IPS DF 19.7 (cell line): ENCODE measurements at regions not wholly inside any gene's neighbourhood (a gene's known extent, or its start where the extent isn't known, plus 50 kb on each side); places are given as distances from the start of the nearest gene placed in this dataset.

ENCODE experiments used
- DNase-seq: peaks from one replicate; pipeline ENCODE4 v3.0.0-alpha.2; 2013; ENCODE audit warnings: low read depth, low spot score

GRCh38 chr4:176902710-176903323, 110.1 kb upstream of the VEGFC start:
- no peak for DNase-seq

GRCh38 chr4:176906709-176907108, 114.0 kb upstream of the VEGFC start:
- DNase-seq: no peak

- DNase-seq: no peak
These were observed 117.9 kb upstream of the VEGFC start for GRCh38 chr4:176910646-176911045.

- no peak for DNase-seq
These were observed 126.9 kb upstream of the VEGFC start for GRCh38 chr4:176919631-176920030.

GRCh38 chr4:176920694-176921093, 128.0 kb upstream of the VEGFC start:
- no peak for DNase-seq

- DNase-seq: no peak
These were observed 128.5 kb upstream of the VEGFC start for GRCh38 chr4:176921256-176921655.

- DNase-seq: no peak
These were observed 131.5 kb upstream of the VEGFC start for GRCh38 chr4:176924238-176924637.

GRCh38 chr4:176925962-176926361, 133.2 kb upstream of the VEGFC start:
- no peak for DNase-seq

GRCh38 chr4:176927117-176927516, 134.4 kb upstream of the VEGFC start:
- DNase-seq: no peak

GRCh38 chr4:176927664-176928063, 134.9 kb upstream of the VEGFC start:
- no peak for DNase-seq

GRCh38 chr4:176939445-176939844, 146.7 kb upstream of the VEGFC start:
- no peak for DNase-seq

- DNase-seq: no peak
These were observed 152.6 kb upstream of the VEGFC start for GRCh38 chr4:176945334-176945733.

- no peak for DNase-seq
These were observed 156.3 kb upstream of the VEGFC start for GRCh38 chr4:176949029-176949428.

- DNase-seq: no peak
These were observed 160.3 kb upstream of the VEGFC start for GRCh38 chr4:176953021-176953420.

GRCh38 chr4:176957353-176958118, 164.8 kb upstream of the VEGFC start:
- DNase-seq: no peak

GRCh38 chr4:176959980-176960379, 167.3 kb upstream of the VEGFC start:
- DNase-seq: no peak

GRCh38 chr4:176963121-176963520, 170.4 kb upstream of the VEGFC start:
- DNase-seq: no peak

GRCh38 chr4:176964116-176964691, 171.5 kb upstream of the VEGFC start:
- DNase-seq: peak; percentile 30

- DNase-seq: no peak
These were observed 174.9 kb upstream of the VEGFC start for GRCh38 chr4:176967586-176967985.

- DNase-seq: no peak
These were observed 175.4 kb upstream of the VEGFC start for GRCh38 chr4:176968094-176968493.

GRCh38 chr4:176969011-176969410, 176.3 kb upstream of the VEGFC start:
- DNase-seq: no peak

- no peak for DNase-seq
These were observed 178.1 kb upstream of the VEGFC start for GRCh38 chr4:176970853-176971252.

GRCh38 chr4:176971576-176972115, 178.9 kb upstream of the VEGFC start:
- DNase-seq: no peak
